HUES48 (cell line): ENCODE measurements at regions not wholly inside any gene's neighbourhood (a gene's known extent, or its start where the extent isn't known, plus 50 kb on each side); places are given as distances from the start of the nearest gene placed in this dataset.
"Not testable (repeated sequence)": the region's sequence is repeated elsewhere in the genome, so short reads cannot be mapped to it uniquely, and the experiment has no call there.

Experiments used
- H3K27ac ChIP-seq: one replicate; pipeline ENCODE4 v1.7.0; 2013; ENCODE audit warnings: low read depth, low read length, inconsistent platforms
- H3K27me3 ChIP-seq: 2 replicates; pipeline ENCODE4 v1.6.1; 2013; ENCODE audit warnings: mild to moderate bottlenecking, low read length; ENCODE audit not compliant: control insufficient read depth, insufficient read depth
- H3K36me3 ChIP-seq: 2 replicates; pipeline ENCODE4 v1.6.1; 2013; ENCODE audit warnings: low read length; ENCODE audit not compliant: control insufficient read depth, insufficient read depth
- H3K4me1 ChIP-seq: 2 replicates; pipeline ENCODE4 v1.6.1; 2013; ENCODE audit warnings: mild to moderate bottlenecking, low read length; ENCODE audit not compliant: control insufficient read depth, insufficient read depth
- H3K4me3 ChIP-seq: 2 replicates; pipeline ENCODE4 v1.5.1; 2013; ENCODE audit warnings: mild to moderate bottlenecking, low read depth, low read length
- H3K9ac ChIP-seq: 2 replicates; pipeline ENCODE4 v1.6.1; 2013; ENCODE audit warnings: mild to moderate bottlenecking, low read depth, low read length, moderate library complexity
- H3K9me3 ChIP-seq: 2 replicates; pipeline ENCODE4 v1.6.1; 2013; ENCODE audit warnings: low read length; ENCODE audit not compliant: control insufficient read depth, insufficient read depth

- not testable (repeated sequence) for H3K36me3 ChIP-seq, H3K27ac ChIP-seq, H3K4me3 ChIP-seq, H3K9ac ChIP-seq, H3K9me3 ChIP-seq, H3K27me3 ChIP-seq
- H3K4me1 ChIP-seq, result peaks cover 11% of the 10 kb centered on the region
These were observed 76.2 kb upstream of the RFLNA start for GRCh38 chr12:124218650-124219049.

GRCh38 chr12:124222368-124223245 lies 72.3 kb upstream of the RFLNA start:
- Histone ChIP-seq H3K9ac (no peak overlapping the region), H3K36me3 (no peaks in the 10 kb centered on the region), H3K27ac (no peak overlapping the region), H3K27me3 (no peaks in the 10 kb centered on the region), H3K4me1 (peaks cover 7% of the 10 kb centered on the region), H3K9me3 (no peaks in the 10 kb centered on the region), H3K4me3 (no peak overlapping the region)

DNA sequence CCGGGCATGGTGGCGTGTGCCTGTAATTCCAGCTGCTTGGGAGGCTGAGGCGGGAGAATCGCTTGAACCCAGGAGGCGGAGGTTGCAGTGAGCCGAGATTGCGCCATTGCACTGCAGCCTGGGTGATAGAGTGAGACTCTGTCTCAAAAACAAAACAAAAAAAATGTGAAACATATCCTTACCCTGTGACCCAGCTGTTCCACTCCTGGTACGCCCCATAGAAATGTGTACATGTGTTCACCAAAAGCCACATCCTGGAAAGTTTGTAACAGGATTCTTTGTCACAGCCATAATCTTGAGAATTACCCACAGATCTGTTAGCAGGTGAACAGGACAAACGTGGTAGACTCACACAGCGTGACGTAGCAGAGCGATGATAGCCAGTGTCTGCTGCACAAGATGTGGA lies 71.2 kb upstream of the RFLNA start:
- H3K9me3 ChIP-seq, H3K4me1 ChIP-seq, H3K36me3 ChIP-seq, H3K27ac ChIP-seq, H3K27me3 ChIP-seq, H3K4me3 ChIP-seq, H3K9ac ChIP-seq: not testable (repeated sequence)

GRCh38 chr12:124224535-124225110 lies 70.3 kb upstream of the RFLNA start:
- no peaks in the 10 kb centered on the region for H3K4me1 ChIP-seq
- H3K27ac ChIP-seq, result no peak overlapping the region
- H3K9ac ChIP-seq, result no peak overlapping the region
- H3K36me3 ChIP-seq, result no peaks in the 10 kb centered on the region
- no peaks in the 10 kb centered on the region for H3K9me3 ChIP-seq
- H3K4me3 ChIP-seq, result no peak overlapping the region
- no peaks in the 10 kb centered on the region for H3K27me3 ChIP-seq

GRCh38 chr12:124225730-124226129 lies 69.2 kb upstream of the RFLNA start:
- H3K27ac ChIP-seq, result no peak overlapping the region
- no peaks in the 10 kb centered on the region for H3K36me3 ChIP-seq
- no peak overlapping the region for H3K4me3 ChIP-seq
- no peak overlapping the region for H3K9ac ChIP-seq
- no peaks in the 10 kb centered on the region for H3K4me1 ChIP-seq
- no peaks in the 10 kb centered on the region for H3K27me3 ChIP-seq
- H3K9me3 ChIP-seq, result no peaks in the 10 kb centered on the region

GRCh38 chr12:124227951-124228711 lies 66.8 kb upstream of the RFLNA start:
- H3K36me3 ChIP-seq, result no peaks in the 10 kb centered on the region
- no peaks in the 10 kb centered on the region for H3K9me3 ChIP-seq
- no peak overlapping the region for H3K4me3 ChIP-seq
- H3K27ac ChIP-seq, result no peak overlapping the region
- no peak overlapping the region for H3K9ac ChIP-seq
- no peaks in the 10 kb centered on the region for H3K4me1 ChIP-seq
- H3K27me3 ChIP-seq, result no peaks in the 10 kb centered on the region

DNA sequence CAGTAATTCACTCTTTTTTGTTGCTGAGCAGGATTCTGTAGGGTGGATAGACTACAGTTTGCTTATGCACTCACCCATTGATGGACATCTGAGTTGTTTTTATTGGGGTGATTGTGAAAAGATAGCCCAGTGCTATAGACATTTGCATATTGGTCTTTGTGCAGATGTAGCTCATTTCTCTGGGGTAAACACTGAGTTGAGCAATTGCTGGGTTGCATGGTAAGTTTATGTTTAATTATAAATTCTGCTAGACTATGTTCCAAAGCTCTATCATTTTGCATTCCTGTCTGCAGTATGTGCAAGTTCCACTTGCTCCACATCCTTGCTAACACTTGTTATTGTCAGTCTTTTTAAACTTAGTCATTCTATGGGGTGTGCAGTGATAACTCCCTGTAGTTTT lies 65.4 kb upstream of the RFLNA start:
- Histone ChIP-seq H3K4me3 (no peak overlapping the region), H3K27ac (no peak overlapping the region), H3K36me3 (no peaks in the 10 kb centered on the region), H3K27me3 (no peaks in the 10 kb centered on the region), H3K9ac (no peak overlapping the region), H3K9me3 (no peaks in the 10 kb centered on the region), H3K4me1 (no peaks in the 10 kb centered on the region)

DNA sequence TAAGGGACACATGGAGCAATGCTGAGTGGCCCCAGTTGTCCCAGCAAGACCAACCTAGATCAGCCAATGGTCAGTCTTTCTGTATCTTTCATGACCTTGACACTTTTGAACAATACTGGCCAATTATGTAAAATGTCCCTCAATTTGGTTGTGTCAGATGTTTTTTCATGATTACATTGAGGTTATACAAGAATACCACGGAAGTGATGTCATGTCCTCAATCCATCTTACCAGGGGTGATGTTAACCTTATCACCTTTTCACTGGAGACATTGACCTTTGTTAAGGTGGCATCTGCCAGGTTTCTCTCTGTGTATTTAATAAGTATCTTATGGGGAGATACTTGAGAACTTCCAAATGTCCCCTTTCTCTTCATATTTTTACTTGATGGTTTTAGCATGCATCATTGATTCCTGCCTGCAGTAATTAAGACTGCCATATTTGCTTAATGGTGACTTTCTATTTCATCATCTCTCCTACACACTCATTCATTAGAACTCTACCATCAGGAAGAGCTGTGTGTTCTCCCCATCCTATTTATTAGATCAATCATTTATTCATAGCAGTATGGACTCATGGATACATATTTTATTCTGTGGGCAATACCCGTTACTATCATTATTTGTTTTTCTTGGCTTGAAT lies 64.7 kb upstream of the RFLNA start:
- H3K4me1 ChIP-seq, result no peaks in the 10 kb centered on the region
- H3K27ac ChIP-seq, result no peak overlapping the region
- no peaks in the 10 kb centered on the region for H3K27me3 ChIP-seq

GRCh38 chr12:124230789-124231188 lies 64.1 kb upstream of the RFLNA start:
- Histone ChIP-seq H3K36me3 (no peaks in the 10 kb centered on the region), H3K4me3 (no peak overlapping the region), H3K27me3 (no peaks in the 10 kb centered on the region), H3K9me3 (0 out of 2 replicates have a peak, but pooled peaks cover 2% of the 10 kb centered on the region), H3K4me1 (no peaks in the 10 kb centered on the region), H3K27ac (no peak overlapping the region), H3K9ac (no peak overlapping the region)

More for the DNA sequence above, 64.7 kb upstream of the RFLNA start:
- no peak overlapping the region for H3K9ac ChIP-seq
- no peak overlapping the region for H3K4me3 ChIP-seq
- 0 out of 2 replicates have a peak, but pooled peaks cover 2% of the 10 kb centered on the region for H3K9me3 ChIP-seq
- H3K36me3 ChIP-seq, result no peaks in the 10 kb centered on the region

GRCh38 chr12:124231980-124232653 lies 62.8 kb upstream of the RFLNA start:
- Histone ChIP-seq H3K27ac (no peak overlapping the region), H3K9ac (no peak overlapping the region), H3K27me3 (no peaks in the 10 kb centered on the region), H3K36me3 (no peaks in the 10 kb centered on the region), H3K9me3 (0 out of 2 replicates have a peak, but pooled peaks cover 2% of the 10 kb centered on the region), H3K4me3 (no peak overlapping the region), H3K4me1 (no peaks in the 10 kb centered on the region)
